Endometrial microvascular endothelial cells (primary cell): ENCODE measurements at regions not wholly inside any gene's neighbourhood (a gene's known extent, or its start where the extent isn't known, plus 50 kb on each side); places are given as distances from the start of the nearest gene placed in this dataset.
"Not testable (repeated sequence)": the region's sequence is repeated elsewhere in the genome, so short reads cannot be mapped to it uniquely, and the experiment has no call there.

Source experiments
- in situ Hi-C: cut with HindIII; loops from 2 replicates; pipeline ENCODE4 v1.10.0; 2017; ENCODE audit warnings: low sequenced_read_pairs, low pct_unique_long_range_greater_than_20kb; ENCODE audit errors: inconsistent ontology term

DNA sequence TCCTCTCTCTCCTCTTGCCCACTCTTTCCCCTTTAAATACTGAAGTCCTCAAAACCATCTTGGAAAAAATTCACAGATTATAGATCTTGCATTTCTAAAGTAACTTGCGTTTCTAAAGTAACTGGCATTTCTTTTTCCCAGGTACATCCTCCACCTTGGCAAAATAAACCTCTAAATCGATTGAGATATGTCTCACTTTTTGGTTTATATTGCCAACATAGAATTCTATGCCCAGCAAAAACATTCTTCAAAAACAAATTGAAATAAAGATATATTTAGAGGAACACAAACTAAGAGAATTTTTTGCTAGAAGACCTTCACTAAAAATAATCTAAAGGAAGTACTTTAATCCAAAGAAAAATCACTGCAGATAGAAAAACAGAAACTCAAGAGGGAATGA lies 122.5 kb upstream of the RBMS1 start:
- in situ Hi-C loops, result no loop called here

DNA sequence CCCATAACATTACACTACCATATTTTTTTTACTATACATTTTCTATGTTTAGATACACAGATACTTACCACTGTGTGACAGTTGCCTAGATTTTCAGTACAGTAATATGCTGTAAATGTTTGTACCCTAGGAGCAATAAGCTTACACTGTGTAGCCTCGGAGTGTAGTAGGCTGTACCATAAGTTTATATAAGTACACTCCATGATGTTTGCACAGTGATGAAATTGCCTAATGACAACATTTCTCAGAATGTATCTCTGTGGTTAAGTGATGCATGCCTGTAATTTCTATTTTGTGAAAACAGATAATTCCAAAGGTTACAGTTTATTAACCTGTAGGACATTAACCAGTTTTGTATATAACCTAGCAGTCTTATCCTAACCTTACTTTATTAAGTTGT lies 128.1 kb upstream of the RBMS1 start:
- in situ Hi-C loops, result no loop called here

DNA sequence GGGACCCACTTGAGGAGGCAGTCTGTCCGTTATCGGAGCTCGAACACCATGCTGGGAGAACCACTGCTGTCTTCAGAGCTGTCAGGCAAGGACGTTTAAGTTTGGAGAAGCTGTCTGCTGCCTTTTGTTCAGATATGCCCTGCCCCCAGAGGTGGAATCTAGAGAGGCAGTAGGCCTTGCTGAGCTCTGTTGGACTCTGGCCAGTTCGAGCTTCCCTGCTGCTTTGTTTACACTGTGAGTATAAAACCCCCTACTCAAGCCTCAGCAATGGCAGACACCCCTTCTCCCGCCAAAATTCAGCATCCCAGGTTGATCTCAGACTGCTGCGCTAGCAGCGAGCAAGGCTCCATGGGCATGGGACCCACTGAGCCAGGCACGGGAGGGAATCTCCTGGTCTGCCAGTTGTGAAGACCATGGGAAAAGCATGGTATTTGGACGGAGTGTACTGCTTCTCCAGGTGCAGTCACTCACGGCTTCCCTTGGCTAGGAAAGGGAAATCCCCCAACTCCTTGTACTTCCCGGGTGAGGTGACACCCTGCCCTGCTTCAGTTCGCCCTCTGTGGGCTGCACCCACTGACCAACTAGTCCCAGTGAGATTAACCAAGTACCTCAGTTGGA lies 134.5 kb upstream of the RBMS1 start:
- in situ Hi-C loops, result not testable (repeated sequence)

DNA sequence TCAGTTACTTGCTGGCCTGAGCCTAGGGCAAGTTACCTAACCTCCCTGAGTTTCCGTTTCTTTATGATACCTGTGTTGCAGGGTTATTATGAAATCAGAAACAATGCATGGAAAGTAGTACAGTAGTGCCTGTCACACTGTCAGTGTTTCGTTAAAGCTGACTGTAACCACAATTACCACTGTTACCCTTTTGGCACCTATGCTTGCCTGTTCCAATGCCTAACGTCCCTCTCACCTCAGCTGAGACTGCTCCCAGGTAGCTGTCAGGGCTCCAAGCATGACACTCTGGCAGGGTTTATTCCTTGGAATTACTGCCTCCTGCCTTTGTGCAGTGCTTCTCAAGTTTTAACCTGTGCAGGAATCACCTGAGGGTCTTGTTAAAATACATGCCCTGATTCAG lies 135.2 kb upstream of the RBMS1 start:
- in situ Hi-C loops, result no loop called here

DNA sequence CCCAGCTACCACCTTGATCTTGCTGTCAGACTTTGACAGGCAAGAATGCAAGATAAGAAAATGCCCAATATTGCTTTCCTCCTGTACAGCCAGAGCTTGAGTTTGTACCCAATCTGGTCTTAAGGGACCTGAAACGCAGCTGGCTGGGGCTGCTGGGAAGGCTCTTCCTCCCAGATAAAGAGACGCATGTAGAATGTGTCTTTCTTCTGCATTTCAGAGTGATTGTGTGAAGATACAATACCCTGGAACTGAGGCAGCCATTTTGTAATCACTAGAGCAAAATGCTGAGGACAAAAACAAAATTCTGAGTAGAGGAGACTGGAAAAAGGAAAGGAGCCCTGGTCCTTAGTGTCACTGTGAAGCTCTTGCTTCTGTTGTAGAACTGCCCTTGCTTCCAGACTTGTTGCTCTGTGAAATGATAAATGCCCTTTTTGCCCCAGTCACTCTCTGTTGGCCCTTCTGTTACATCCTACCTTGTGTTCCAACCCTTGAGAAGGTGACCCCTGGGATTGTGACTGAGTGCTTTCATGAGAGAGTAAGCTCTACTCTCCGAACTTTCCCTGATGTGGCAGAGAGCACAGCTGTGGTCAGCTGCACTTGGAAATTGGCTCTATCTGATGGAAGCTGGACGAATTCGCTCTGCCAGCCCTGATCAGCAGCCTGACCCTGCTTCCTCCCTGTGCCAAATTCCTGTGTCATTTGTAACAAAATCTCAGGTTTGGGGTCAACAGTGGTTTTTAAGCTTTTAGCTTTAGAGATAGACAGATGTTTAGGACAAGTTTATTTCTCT lies 137.4 kb upstream of the RBMS1 start:
- in situ Hi-C loops, result no loop called here

DNA sequence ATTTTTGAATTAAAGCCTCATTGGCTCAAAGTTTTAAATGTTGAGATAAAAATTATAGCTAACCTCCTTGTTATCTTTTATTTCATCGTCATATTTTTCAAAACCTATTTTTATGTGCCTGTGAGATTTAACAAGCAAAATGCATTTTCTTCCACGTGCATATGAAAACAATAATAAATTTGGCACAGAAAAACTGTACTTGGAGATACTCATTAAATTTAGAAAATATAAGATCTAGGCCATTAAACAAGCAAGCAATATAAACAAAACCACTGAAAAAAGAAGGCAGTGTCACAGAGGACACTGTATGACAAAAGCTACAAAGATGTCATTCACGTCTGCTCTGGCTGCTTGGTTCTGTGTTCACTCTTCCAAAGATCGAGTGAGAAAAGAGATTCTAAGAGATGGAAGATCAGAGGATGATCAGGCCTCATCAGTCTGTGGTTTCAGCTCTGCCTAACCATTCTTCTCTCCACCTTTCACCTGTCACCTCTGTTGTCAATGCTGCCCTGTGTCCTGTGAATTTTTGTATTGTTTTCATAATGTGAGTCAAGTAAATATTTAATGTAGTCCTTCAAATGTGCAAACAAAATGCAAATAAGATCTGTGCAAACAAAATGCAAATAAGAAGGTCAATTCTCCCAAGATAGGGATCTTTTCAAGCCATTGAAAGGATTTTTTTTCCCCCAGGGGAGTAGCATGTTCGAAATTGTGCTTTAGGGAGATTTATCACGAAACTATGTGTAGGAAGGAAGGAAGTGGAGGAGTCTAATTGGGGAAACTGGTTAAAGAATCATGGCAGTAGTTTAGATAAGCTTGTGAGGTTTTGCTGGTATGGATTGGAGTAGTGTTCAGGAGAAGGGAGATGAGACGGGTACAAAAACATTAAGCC lies 138.7 kb upstream of the RBMS1 start:
- in situ Hi-C loops, result no loop called here

DNA sequence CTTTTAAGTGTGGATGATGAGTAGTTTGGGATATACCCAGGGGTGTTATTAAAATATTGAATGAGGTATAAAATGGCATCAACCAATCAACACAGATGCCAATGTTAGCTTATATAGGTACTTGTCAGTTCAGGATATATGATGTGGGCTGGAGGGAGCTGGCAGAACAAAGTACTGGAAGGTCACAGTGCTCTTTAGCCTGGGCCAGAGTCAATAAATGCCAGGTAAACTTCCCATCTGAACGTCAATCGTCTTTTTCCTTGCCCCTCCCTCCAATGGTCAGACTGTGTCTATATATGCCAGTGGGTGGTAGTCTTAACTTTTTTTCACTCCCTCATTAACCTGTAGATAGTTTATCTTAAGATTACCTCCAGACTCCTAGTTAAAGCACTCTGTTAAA lies 140.8 kb upstream of the RBMS1 start:
- in situ Hi-C loops, result no loop called here

DNA sequence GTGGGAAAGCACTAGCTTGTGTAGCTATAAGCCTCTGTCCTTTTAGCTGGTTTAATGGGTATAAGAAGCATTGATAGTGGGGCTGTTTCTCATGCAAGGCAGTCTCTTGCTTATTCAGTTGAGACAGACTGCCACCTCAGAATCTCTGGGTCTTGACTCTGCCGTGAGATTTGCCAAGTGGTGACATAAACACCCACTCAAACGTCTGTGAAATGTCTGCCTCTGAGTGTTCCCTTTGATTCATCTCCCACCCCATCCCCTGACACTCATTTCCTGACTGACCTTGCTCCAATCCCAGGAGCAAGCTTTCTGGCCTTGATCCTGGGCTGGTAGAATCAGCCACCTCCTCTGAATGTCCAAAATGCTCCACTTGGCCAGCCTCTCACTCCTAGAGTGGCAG lies 141.9 kb upstream of the RBMS1 start:
- in situ Hi-C loops, result no loop called here

DNA sequence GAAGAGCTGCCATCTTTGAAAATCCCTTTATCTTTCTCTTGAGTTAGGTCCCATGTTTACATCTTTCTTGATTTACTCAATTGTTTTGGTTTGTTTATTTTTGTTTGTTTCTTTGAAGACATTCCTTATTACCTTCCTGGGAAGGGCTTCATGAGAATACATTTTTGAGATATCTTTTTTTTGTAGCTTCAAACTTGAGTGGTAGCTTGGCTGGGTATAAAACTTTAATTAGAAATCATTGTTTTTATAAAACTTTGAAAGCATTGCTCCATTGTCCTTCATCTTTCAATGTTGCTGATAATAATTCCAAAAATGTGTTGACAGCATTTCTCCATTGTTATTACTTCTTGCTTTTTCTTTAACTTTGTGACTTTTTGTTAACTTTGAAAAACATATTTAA lies 145.9 kb upstream of the RBMS1 start:
- in situ Hi-C loops, result no loop called here

DNA sequence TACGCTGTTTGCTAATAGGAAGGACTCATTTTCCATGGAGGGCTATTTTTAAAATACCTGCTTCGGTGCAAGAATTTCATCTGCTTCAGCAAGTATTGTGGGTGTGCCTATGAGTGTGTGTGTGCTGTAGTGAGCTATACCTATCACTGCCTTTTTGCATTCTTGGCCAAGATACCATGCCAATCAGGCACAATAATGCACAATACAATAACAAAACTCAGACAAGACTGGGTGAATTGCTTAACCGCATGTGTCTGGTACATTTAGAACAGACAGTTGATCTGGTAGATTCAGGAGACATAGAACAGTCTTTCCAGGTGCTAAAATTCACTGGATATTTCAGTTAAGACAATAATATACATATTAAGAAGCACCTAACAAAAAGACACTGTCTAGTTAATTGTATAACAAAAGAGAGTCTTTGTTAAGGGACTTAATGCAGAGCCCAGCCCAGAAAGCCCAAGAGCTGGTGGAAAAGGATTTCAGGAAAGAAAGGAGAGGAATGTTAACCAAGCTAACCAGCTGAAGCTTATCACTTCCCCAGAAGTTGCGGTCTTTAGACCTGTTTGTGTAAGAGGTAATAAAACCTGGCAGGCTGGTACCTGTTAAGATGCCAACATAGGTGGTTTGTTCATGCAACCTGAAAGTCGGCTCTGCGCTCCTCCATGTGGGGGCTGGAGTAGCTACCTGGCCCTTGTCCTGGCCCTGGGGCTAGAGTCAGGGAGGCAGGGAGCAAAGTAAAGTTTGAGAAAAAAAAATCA lies 153.3 kb upstream of the RBMS1 start:
- in situ Hi-C loops, result no loop called here

DNA sequence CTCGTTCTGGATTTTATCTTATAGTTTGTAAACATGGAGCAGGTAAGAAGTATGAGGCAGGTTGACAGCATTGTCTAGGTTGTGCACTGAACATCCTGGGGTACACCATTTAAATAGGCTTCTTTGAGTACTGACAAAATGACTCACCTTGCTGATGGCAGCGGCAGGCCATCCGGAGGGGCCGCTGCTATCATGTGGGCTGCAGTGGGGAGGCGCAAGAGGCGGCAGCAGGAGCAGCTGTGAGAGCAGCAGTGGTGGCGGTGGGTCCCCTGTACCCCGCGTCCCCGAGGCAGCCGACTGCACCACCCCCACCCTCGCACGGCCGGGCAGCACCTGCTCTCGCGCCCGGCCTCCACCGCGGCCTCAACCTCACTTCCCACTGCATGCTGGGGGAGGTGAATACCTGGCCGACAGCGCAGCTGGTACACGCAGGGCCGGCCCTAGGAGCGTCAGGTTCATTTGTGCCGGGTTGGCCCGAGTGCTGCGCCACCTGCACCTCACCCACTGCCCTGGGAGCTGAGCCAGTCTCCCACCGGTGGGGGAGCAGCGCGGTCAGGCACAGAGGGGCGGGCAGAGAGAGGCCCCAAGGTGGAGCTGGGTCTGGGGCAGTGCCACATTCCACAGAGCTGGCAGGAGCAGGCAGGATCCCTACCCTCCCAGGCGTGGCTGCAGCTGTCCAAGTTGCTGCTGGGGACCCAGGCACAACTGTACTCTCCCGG lies 154.5 kb upstream of the RBMS1 start:
- in situ Hi-C loops, result no loop called here

DNA sequence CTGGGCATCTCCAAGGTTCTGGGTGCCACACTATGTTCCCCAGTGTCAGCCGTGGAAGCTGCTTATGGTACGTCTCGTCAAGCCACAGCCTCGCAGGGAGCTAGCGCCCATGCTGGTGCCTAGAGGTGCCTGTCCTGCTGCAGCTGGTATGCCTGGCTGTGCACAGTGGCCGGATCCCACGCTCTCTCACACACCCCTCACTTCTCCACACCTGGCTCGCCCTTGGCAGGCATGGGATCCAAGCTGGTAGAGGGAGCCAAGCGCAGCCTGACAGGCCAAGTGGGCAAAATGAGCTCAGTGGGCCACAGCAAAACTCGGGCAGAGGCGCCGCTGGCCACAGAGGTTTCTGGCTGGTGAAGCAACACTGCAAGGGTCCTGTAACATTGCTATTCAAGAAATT lies 156.1 kb upstream of the RBMS1 start:
- in situ Hi-C loops, result no loop called here

DNA sequence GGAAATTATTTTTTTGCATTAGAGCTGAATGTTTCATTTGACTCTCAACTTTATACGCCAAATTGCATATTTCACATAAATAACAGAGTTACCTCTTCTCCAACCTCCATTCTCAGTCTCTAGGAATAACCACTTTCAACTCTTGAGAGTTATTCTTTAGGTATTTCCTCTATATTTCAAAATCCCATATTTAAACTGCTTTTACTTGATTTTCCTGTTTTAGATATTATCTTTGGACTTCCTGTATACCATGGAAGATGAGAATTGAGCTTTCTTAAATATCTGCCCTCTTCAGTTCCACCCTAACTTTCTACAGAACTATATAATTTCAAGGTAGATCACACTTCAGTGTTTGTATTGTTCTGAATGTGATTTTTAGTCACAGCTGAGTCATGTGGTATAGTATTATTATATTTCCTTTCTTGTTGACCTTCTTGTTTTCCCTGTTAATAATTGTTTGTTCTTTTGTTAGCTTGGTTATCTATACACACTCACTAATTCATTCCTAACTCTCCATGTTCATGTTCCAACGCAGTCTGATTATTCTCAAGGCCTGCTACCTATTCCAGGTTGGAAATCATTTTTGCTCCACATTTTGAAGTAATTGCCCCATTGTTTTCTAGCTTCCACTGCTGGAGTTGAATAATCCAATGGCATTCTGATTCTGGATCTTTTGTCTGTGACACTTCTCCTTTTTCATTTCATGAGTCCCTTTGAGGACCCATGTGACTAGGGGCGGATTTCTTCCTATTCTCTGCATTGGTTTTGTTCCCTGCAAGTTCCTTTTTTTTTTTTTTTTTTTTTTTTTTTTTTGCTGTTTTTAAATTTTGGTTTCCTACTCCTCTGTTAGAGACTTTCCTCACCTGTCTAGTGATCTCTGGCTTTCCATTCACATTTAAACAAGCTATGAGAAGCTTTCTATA lies 156.8 kb upstream of the RBMS1 start:
- in situ Hi-C loops, result no loop called here

DNA sequence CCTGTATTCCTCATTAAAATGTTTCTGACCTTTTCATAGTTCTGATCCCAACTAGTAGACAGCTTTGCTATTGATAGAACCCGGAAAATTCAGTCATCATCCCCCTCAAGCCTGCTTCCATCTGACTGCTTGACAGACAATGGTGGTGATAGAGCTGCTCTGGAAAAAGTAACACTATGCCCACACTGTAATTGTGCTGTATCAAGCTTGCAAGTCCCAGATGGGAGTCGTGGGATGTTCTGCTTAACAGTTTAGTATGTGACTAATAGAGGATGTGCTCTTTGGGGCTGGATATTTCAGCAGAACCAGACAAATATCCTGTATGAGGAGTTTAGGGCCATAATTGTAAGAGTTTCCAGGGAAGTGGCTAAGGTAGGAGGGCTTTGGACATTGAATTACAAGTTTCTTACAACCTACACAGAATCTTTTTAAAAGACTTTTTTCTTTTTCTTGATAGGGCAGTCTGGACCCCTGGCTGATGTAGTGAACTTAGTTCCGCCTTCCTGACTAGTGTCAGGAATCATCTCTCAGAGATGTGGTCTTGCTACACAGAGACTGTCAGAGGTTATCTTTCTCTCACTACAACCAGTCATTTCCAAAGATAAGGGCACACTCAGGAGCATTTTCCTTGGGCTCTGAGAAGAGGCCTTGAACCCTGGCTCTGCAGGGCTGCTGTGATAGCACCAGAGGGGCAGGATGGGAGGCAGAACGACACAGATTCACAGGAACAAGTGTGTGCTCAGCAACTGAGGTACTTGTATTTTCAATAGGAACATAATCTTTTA lies 158.0 kb upstream of the RBMS1 start:
- in situ Hi-C loops, result no loop called here

DNA sequence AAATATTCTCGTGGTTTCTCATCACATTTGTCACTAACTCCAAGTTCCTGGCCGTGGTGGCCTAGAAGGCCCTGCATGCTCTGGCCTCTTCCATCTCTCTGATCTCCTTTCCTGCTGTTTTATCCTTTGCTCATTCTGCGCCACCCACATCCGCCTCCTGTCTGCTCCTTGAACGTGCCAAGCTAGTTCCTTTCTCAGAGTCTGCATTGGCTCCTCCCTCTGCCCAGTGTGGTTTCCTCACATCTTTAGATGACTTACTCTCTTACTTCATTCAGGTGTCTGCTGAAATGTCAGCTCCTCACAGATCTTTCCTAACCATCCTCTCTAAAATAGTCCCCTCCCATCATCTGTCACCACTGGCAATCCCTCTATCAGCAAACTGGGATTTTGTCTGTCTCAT lies 158.6 kb upstream of the RBMS1 start:
- in situ Hi-C loops, result no loop called here

DNA sequence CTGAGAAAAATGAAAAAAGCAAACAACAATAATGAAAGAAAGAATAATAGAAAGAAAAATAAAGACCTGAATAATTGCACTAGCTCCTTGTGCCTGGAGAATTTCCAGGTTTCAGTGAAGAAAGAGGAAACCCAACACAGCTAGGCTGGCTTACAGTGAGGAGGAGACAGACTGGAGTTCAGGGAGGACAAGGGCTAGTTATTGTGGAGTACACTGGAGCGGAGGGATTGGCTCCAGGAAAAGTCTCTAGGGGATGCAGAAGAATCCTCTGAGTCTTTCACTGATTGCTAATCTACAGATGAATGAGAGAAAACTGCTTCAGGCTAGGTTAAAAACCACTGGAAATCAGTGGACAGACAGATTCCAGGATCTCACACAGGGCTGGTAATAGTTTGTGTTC lies 163.6 kb upstream of the RBMS1 start:
- in situ Hi-C loops, result no loop called here

DNA sequence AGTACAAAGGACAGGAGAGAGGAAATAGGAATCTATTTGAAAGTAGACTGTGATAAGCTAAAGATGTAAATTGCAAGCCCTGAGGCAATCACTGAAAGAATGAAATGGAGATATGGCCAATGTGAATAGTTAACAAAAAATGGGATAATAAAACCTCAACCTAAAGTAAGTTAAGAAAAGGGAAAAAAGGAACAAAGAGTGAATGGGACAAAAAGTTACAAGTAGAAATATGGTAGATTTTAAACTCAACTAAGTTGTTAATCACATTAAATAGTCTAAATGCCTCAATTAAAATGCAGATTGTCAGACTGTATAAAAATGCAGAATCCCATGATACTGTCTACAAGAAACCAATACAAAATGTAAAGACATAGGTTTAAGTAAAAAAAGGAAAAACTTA lies 165.2 kb upstream of the RBMS1 start:
- in situ Hi-C loops, result no loop called here
